GM18517 (cell line): ENCODE measurements at regions not wholly inside any gene's neighbourhood (a gene's known extent, or its start where the extent isn't known, plus 50 kb on each side); places are given as distances from the start of the nearest gene placed in this dataset.
"Not testable (repeated sequence)": the region's sequence is repeated elsewhere in the genome, so short reads cannot be mapped to it uniquely, and the experiment has no call there.

Experiments used
- ATAC-seq: cut with Tn5 transposase; IDR thresholded peaks from one replicate; pipeline ENCODE4 v1.9.1; 2021; ENCODE audit warnings: mild to moderate bottlenecking, moderate library complexity; ENCODE audit not compliant: unreplicated experiment

DNA sequence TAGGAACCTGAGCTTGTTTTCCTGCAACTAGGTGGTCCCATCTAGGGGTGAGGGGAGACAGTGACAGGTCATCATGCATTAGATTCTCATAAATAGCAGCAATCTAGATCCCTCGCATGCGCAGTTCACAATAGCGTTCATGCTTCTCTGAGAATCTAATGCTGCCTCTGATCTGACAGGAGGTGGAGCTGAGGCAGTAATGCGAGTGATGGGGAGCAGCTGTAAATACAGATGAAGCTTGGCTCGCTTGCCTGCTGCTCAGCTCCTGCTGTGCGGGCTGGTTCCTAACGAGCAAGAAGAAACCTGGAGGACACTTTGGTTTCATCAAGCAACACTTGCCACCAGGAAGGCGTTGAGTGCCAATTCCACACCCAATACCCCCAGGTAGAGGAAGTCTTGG lies 95.1 kb upstream of the OLIG2 start:
- no peak for ATAC-seq

DNA sequence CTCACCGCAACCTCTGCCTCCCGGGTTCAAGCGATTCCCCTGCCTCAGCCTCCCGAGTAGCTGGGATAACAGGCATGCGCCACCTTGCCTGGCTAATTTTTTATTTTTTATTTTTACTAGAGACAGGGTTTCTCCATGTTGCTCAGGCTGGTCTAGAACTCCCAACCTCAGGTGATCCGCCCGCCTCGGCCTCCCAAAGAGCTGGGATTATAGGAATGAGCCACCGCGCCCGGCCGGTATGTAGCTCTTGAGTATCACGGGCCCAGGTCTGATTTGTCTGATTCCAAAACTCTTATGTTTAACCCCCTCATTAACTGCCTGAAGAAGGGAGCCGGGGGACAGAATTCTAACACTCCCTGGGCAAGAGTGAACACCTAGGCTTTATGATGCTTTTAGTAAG lies 91.7 kb upstream of the OLIG2 start:
- ATAC-seq = not testable (repeated sequence)

DNA sequence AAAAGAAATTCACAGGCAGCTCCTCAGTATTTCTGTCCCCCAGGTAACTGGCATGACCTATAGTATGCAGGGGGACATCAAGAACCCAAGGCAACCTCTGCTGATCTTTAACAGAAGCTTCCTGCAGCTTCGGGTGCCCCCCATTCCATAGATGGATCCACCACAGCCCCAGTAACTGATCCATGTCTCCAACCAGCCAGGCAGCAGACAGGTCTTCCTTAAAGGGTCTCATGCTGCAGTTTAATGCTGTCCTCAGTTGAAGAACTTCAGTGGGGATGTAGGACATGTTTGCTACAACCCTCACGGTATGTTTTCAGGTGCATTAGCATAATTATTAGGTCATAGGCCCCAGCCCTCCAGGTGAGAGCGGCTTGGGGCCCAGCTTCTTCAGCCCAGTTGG lies 90.9 kb upstream of the OLIG2 start:
- ATAC-seq = no peak

DNA sequence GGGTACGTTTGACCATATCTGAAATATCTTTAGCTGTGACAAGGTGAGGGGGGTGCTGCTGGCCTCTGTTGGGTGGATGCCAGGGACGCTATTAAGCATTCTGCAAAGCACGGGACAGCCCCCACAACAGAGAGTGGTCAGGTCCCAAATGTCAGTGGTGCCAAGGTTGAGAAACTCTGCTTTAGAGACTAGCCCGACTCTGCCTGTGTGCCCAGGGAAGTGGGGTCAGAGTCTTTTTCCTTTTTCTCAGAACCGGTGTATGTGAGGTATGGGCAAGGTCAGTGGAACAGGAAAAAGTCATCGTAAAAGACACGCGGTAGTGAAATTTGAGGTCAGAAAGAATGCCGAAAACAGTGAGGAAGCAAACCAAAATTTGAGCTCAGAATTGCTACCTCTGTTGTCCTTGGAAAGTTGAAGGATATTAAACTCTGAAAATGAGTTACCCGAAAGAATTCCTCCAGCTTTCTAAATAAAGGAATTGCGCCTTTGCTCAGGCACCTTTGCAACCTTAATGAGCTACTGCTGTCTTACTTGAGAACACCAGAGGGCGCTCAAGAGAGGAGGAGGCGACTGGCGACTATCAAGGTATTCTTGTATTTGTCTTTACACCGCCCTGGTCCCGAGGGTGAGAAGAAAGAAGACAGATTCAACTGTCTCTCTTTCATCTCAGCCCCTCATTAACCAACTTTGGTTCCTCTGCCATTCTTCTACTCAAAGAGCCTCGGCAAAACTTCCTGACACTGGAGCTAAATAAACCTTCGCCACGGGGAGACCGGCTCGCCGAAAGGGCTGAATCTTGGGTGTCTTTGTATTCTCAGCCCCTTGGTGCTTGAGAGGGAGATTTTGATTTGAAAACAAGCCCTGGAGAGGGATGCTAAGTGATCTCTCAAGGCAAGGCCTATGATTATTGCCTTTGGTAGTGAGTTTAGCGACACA lies 85.4 kb upstream of the OLIG2 start:
- ATAC-seq = no peak

DNA sequence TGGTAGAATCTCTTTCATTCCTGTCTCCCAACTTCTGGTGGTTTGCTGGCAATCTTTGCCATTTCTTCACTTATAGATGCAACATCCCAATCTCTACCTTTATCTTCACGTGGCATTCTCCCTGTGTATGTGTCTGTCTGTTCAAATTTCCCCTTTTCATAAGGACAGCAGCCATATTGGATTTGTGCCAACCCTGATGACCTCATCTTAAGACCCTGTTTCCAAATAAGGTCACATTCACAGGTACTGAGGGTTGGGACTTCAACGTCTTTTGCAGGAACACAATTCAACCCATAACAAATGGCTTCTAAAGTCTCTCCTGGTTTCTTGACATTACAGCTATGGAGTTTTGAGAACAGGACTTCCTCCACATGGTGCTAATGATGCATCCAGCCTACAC lies 84.5 kb upstream of the OLIG2 start:
- ATAC-seq = no peak

DNA sequence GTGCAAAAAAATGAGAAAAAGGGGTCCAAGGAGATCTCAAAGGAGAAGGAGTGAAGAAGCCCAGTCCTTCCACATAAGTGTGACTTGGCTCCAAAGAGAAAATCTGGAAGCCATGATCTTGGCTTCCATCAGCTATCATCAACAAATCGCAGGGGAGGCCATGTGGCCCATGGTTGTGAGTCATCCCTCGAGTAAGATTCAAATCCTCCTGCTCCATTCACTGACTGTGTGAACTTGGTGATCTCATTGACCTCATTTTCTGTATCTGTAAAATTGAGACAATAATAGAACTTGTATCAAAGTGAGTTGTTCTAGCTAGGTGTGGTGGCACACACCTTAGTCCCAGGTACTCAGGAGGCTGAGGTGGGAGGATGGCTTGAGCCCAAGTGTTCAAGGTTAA lies 79.1 kb upstream of the OLIG2 start:
- ATAC-seq = no peak

DNA sequence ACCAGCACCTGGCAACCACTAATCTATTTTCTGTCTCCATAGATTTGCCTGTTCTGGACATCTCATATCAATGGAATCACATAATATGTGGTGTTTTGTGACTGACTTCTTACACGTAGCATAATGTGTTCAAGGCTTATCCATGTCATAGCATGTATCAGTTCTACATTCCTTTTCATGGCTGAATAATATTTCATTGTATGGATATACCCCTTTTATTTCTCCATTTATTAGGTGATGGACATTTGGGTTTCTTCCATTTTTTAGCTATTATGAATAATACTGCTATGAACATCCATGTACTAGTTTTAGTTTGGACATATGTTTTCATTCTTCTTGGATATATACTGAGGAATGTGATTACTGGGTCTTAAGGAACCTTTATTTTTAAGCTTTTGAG lies 78.0 kb upstream of the OLIG2 start:
- ATAC-seq = no peak

DNA sequence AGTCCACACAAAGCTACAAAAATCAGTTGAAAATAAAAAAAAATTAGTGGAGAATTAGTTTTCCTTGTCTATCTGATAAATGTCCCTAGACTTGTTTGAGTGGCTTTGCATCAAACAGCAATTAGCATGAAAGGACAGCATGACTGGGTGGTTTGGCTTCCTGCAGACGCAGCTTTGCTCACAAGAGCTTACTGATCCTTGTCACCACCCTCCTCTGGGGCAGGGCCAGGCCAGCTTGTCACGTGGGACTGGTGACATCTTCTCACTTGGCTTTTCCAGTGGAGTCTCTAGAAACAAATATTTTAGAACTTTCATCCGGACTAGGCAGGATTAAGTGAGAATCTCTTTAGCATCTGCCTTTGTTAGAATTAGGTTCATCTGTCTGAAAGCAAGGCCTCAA lies 76.0 kb upstream of the OLIG2 start:
- ATAC-seq = no peak

DNA sequence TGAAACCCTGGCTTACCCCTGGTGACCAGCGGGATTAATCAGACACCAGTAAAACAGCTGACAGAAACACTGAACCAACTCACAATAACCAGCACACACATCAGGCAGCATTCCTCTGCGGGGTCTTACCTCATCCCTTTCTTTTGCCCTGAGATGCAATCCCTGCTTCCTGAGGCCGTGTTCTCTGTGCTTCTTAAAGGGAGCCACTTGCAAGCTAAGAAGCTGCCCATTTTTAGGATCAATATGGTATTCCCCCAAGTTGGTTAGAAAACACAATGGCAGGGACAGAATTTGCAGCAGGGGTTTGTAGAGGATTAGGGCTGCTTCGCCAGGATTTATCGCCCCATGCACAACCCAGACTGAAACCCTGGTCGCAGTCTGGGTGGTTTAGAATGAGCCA lies 74.7 kb upstream of the OLIG2 start:
- ATAC-seq = no peak

DNA sequence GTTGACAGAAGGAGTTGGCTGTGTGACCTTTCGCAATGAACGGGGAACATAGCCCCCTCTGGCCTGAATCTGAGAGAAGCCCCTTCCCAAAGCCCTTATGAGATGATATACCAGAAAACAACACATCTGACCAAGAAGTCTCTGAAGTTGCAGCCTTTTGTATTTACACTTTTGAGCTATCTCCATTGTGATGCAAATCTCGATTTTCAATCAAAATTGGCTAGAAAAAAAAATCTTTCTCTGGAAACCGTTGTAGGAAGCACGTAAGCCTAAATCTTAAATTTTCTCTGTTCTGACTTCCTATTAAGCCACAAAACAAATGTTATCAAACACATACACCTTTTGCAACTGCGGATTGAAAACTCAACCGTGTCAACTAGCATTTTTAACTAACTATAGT lies 71.4 kb upstream of the OLIG2 start:
- no peak for ATAC-seq

DNA sequence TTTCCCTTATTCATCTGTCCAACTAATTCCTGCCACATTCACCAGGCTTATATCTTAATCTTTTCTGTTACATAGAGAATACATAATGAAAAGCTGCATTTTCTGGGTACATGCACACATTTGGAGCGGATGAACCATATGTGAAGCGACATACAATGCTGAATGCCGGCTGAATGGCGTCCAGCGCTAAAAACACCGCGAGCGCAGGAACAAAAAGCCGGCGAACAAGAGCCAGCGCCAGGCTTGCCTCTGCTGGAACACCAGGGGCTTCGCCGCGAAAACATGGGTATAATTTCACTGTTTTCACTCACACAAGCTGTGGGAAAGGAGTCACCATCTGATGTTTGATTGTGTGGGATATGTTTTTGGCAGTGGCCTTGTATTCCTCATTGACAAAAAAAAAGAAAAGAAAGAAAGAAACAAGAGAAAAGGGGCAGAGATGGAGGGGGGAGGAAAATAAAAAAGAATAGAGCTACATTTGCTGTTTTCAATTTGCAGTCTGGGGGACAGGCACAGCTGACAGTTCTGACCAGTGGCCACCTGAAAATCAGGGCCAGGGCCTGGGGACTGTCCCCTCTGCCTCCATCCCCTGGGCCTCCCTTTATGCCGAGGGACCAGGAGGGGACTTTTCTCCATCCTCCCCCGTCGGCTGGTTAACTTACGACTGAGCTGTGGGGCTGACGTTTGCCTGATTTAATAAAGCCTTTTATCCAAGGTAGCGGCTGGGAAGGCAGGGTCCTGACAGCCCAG lies 70.2 kb upstream of the OLIG2 start:
- no peak for ATAC-seq

DNA sequence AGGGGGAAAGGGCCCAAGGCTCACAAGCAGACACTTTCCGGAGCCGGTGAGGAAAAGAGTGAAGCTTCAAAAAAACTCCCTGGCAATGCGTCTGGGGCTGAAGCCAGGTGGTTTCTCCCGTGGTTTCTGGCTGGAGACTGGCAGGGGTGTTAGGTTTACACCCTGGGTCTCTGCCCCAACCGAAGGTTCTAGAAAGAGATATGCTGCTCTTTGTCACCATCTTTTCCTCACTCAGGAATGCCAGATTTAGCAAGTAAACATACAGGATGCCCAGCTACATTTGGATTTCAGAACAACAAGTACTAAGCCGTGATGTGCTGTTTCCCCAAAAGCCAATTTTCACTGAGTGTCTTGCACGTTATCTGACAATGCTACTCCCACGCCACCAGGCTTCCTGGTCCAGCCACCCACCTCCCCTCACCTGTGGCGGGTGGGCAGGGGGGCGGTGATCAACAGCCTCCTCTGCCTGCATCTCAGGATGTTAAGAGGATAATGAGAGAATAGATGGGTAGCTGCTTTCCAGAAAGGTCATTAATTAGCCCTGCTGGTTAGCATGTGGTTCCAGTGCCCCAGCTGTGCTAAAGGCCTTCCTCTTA lies 69.6 kb upstream of the OLIG2 start:
- no peak for ATAC-seq

DNA sequence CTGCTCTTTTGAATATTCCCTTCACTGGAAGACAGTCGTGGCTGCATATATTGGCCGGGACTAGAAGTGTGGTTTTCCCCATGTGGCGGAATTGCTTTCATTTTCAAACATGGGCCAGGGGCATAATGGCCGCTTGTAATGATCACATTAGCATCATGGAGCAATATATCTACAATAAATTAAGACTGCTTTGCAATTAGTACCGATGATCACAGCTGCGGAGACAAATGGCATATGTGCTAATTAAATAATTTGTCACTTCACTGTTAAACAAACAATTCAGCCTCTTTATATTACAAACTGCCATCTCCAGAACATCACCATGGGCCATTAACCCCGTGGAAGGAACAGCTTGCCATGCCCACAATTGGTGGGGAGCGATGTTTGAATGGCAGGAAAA lies 68.2 kb upstream of the OLIG2 start:
- no peak for ATAC-seq

DNA sequence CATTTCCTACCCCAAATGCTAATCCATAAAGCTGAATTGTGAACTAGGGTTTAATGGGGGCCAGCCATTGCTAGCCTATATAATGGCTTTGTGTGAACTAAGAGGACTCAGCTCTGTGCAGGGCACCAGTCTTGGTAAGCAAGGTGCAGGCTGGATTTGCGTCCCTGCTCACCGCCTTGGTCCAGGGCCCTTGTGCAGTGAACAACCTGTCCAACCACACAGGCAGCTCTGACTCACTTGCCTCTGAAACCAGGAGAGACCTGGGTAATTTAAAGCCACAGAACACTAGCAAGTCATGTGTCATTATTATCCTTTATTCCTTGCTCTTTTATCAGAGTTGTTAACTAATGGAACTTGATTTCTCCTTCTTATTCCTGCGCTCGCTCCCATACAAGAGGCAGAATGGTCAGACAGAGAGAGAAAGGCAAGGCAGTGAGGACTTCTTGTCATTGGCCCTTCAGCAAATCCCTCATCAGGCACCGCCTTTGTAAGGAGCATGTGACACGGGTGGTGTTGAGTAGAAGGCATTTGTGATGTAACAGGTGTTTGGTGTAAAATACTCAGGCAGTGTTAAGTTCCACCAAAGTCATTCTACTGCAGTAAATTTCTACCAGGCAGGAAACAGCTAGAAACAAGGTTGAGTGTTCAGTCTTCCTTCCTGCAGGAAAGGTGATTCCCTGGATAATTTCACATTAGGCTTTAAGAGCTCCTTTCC lies 67.3 kb upstream of the OLIG2 start:
- no peak for ATAC-seq

DNA sequence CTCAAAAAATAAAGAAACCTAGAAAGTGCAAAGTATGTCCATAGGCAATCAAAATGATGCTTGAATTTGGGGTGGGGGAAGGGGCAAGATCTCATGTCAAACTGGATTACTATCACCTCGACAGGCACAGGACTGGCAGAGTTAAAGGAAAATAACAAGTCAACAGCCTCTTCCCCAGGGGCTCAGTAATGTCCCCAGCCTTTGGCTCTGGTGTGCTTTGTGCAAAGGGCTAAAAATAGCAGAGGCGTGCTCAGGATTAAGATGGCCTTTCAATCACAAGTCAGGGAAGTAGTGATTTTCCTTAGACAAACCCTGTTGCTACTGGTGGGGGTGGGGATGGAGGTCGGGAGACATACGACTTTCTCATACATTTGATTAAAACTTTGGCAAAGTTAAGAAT lies 63.5 kb upstream of the OLIG2 start:
- ATAC-seq = no peak

DNA sequence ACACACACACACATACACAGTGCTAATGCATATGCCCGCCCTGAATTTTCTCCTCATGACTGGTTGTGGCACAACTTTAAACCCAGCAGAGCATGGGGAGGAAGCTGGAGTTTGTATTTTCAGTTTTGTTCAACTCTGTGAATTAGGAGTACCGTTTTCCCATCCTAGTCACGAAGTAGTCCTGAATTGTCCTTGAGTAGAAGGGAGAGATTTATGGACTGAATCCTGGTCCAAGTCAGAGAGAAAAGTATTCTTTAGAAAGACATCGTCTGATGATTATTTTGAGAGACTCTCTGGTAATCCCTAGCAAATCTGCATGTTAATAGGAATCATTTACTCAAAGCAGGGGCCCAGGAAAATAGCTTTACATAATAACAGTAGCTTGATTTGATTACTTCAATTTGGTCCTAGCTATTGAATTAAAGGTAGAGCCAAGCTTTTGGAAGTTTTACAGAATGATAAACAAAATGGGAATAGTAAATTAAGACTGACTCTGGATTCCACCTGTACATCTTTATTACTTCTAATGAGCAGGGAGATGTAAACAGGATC lies 60.5 kb upstream of the OLIG2 start:
- no peak for ATAC-seq

DNA sequence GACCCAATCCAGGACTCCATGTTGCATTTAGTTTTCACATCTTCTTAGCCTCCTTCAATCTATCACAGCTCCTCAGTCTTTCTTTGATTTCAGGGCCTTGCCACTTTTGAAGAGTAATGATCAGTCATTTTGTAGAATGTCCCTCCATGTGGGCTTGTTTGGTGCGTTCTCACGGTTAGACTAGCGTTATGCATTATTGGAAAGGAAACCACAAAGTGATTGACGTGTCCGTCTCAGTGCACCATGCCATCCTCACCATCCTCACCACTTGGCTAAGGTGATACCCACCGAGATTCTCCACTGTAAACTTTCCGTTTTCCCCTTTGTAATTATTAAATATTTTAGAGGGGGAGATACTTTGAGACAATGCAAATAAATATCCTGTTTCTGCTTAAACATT lies 59.6 kb upstream of the OLIG2 start:
- no peak for ATAC-seq

DNA sequence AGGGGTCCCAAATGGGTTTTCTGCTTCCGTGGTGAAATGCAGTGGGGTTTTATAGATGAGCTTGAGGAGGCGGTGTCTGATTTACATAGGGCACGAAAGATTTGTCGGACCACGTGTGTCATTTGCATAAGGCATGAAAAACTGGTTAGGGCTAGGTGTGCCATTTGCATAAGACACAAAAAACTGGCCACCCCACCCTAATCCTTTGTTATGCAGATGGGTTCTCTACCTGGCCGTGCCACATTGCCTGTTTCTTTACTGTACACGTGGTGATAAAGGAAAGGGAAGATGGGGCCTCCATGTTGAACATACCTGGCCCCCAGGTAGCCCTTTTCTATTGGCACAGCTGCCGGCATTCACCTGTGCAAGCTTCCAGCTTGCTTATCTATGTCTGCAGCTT lies 57.6 kb upstream of the OLIG2 start:
- ATAC-seq = not testable (repeated sequence)

DNA sequence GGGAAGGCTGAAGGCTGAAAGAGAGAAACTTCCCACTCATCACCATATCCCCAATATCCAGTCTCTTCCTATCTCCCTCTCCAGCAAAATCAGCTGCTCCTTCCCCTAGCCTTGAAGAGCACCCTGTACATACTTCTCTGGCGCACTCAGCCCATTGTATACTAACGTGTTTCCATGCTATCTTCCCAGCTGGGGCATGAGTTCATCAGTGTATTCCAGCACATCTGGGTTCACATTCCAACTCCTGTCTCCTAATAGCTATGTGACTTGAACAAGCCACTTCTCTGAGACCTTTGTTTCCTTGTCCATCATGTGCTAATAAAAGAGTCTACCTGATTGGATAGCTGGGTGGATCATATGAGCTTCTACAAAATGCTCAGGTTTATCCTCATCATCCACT lies 51.1 kb upstream of the OLIG2 start:
- no peak for ATAC-seq

DNA sequence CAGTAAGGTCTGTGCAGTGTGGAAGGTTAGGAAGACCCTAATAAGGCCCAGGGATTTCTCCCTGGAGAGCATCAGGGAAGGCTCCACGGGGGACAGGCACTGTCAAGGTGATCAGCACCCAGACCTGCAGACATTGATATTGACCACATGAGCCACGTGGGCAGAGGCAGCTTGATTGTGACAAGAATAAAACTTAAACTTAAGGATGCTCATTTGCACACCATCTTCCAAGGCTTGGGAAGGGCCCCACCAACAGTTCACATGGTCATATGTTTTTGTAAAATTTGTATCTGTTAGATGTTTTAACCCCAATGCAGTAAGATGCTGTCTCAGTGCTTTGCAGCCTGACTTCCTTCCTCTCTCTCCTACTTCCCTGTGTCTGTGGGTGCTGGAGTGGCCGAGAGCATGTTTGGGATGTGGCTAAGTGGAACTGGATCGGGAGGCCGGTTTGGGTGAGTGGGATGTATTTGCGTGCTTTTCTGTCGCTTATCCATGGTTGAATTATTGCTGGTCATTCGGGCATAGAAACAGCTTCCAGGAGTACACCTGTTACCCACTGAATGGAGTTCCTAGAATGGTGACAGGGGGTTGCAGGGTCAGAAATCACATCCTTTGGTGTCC lies 49.8 kb upstream of the OLIG2 start:
- ATAC-seq = no peak
